A549 (cell line): ENCODE measurements at regions not wholly inside any gene's neighbourhood (a gene's known extent, or its start where the extent isn't known, plus 50 kb on each side); places are given as distances from the start of the nearest gene placed in this dataset.
"Not testable (repeated sequence)": the region's sequence is repeated elsewhere in the genome, so short reads cannot be mapped to it uniquely, and the experiment has no call there.

Source experiments
- CTCF ChIP-seq: fragments of >200 bp; sonication (Bioruptor Twin); formaldehyde crosslinking; IDR thresholded peaks from 3 replicates; pipeline ENCODE4 v1.5.1; 2016
- ESRRA ChIP-seq: fragments of 150-350 bp; IDR thresholded peaks from 2 replicates; pipeline ENCODE4 v1.6.1; 2014; ENCODE audit warnings: mild to moderate bottlenecking, low read length, borderline replicate concordance
- NR3C1 ChIP-seq: fragments of >200 bp; sonication (Bioruptor Twin); formaldehyde crosslinking; IDR thresholded peaks from 3 replicates; pipeline ENCODE4 v1.6.1; 2017
- RAD21 ChIP-seq, 2 experiments: fragments of >200 bp in 1 of 2; sonication (Bioruptor Twin) in 1 of 2; formaldehyde crosslinking in 1 of 2; IDR thresholded peaks in 1 of 2; conservative IDR thresholded peaks in 1 of 2; 2 replicates in 1 of 2; 3 replicates in 1 of 2; pipeline ENCODE4 v1.6.1; 2012 to 2018; ENCODE audit warnings: inconsistent platforms in 1 of 2
- TP53 ChIP-seq: fragments of 250-450 bp; sonication (Bioruptor Pico); IDR thresholded peaks from 2 replicates; pipeline ENCODE4 v1.5.0; 2021; ENCODE audit warnings: mild to moderate bottlenecking, moderate library complexity
- TF ChIP-seq, protein P1 (sequence below): IDR thresholded peaks from 2 replicates; pipeline ENCODE4 v1.6.1; 2012

GRCh38 chr2:150667039-150667438 is 179.6 kb upstream of the RND3 start:
- not testable (repeated sequence) for TF ChIP-seq CTCF; NR3C1; TP53 (CRISPR knock-in tag); RAD21 (conservative IDR thresholded peaks at IDR 0.05 in 1 of 2, IDR thresholded peaks at IDR 0.05 in 1 of 2); ESRRA
- TF ChIP-seq, protein P1, sequence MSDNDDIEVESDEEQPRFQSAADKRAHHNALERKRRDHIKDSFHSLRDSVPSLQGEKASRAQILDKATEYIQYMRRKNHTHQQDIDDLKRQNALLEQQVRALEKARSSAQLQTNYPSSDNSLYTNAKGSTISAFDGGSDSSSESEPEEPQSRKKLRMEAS = not testable (repeated sequence)
